SU-DHL-6 (cell line): ENCODE measurements at regions not wholly inside any gene's neighbourhood (a gene's known extent, or its start where the extent isn't known, plus 50 kb on each side); places are given as distances from the start of the nearest gene placed in this dataset.

Source experiments
- EZH2phosphoT487 ChIP-seq: fragments of 200-600 bp; sonication (generic), shearing (Covaris generic); conservative IDR thresholded peaks from 2 replicates; pipeline ENCODE4 v1.6.1; 2018; ENCODE audit warnings: mild to moderate bottlenecking, antibody characterized with exemption, low read length, moderate library complexity, mixed read lengths
- TF ChIP-seq, protein P1 (sequence below): fragments of 200-600 bp; sonication (generic); IDR thresholded peaks from one replicate; pipeline ENCODE4 v1.5.1; 2017; ENCODE audit warnings: antibody characterized with exemption, mild to moderate bottlenecking, low read length, moderate library complexity; ENCODE audit not compliant: insufficient read depth, poor library complexity, severe bottlenecking

DNA sequence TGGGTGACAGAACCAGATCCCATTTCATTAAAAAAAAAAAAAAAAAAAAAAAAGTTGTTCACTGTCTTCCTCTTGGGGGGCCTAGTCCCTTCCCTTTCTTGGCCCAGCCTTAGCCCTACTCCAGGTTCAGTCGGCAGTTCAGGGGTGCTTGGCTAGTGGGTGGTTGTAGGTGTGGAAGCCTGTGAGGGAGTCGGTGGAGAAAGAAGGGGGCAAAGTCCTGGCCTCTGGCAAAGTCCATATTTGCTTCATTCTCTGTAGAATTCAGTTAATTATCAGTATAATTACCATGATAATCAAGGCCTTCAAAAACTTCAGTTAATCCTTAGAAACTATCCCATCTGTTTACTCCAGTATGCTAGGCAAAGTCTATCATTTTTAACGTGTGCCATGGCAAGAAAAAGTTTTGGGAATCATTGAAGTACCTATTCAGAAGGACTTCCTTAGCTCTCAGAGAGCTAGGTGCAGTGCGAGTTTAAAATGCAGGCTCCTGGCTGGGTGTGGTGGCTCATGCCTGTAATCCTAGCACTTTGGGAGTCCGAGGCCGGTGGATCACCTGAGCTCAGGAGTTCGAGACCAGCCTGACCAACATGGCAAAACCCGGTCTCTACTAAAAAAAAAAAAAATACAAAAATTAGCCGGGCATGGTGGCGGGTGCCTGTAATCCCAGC lies 205.7 kb upstream of the ARG1 start:
- TF ChIP-seq, protein P1, sequence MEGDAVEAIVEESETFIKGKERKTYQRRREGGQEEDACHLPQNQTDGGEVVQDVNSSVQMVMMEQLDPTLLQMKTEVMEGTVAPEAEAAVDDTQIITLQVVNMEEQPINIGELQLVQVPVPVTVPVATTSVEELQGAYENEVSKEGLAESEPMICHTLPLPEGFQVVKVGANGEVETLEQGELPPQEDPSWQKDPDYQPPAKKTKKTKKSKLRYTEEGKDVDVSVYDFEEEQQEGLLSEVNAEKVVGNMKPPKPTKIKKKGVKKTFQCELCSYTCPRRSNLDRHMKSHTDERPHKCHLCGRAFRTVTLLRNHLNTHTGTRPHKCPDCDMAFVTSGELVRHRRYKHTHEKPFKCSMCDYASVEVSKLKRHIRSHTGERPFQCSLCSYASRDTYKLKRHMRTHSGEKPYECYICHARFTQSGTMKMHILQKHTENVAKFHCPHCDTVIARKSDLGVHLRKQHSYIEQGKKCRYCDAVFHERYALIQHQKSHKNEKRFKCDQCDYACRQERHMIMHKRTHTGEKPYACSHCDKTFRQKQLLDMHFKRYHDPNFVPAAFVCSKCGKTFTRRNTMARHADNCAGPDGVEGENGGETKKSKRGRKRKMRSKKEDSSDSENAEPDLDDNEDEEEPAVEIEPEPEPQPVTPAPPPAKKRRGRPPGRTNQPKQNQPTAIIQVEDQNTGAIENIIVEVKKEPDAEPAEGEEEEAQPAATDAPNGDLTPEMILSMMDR: no peak
- no peak for TF ChIP-seq EZH2phosphoT487
